Gastrocnemius medialis (tissue), 4 donors: ENCODE measurements at regions not wholly inside any gene's neighbourhood (a gene's known extent, or its start where the extent isn't known, plus 50 kb on each side); places are given as distances from the start of the nearest gene placed in this dataset.

Experiments used
- POLR2A ChIP-seq, 2 donors: fragments of 450-650 bp; IDR thresholded peaks; one replicate each; pipeline ENCODE4 v1.6.1; 2017; ENCODE audit warnings: antibody characterized with exemption in 2 of 2, mild to moderate bottlenecking in 2 of 2, moderate library complexity in 2 of 2
- TF ChIP-seq, protein P1 (sequence below), 5 experiments: fragments of 450-650 bp in 3 of 5; fragments of 200-600 bp in 2 of 5; sonication (generic) in 2 of 5; IDR thresholded peaks in 4 of 5; conservative IDR thresholded peaks in 1 of 5; 1 replicate in 4 of 5; 2 replicates in 1 of 5; pipeline ENCODE4 v1.5.1; 2016 to 2019; ENCODE audit warnings: antibody characterized with exemption in 5 of 5, mild to moderate bottlenecking in 3 of 5, moderate library complexity in 3 of 5

- TF ChIP-seq, protein P1, sequence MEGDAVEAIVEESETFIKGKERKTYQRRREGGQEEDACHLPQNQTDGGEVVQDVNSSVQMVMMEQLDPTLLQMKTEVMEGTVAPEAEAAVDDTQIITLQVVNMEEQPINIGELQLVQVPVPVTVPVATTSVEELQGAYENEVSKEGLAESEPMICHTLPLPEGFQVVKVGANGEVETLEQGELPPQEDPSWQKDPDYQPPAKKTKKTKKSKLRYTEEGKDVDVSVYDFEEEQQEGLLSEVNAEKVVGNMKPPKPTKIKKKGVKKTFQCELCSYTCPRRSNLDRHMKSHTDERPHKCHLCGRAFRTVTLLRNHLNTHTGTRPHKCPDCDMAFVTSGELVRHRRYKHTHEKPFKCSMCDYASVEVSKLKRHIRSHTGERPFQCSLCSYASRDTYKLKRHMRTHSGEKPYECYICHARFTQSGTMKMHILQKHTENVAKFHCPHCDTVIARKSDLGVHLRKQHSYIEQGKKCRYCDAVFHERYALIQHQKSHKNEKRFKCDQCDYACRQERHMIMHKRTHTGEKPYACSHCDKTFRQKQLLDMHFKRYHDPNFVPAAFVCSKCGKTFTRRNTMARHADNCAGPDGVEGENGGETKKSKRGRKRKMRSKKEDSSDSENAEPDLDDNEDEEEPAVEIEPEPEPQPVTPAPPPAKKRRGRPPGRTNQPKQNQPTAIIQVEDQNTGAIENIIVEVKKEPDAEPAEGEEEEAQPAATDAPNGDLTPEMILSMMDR (IDR thresholded peaks at IDR 0.05 in 4 of 5, conservative IDR thresholded peaks at IDR 0.05 in 1 of 5): no peak
- no peak for TF ChIP-seq POLR2A (IDR thresholded peaks at IDR 0.05)
Measured at GRCh38 chr2:17056236-17056635, 390.6 kb upstream of the CYRIA start.
